K562 (cell line): ENCODE measurements at regions not wholly inside any gene's neighbourhood (a gene's known extent, or its start where the extent isn't known, plus 50 kb on each side); places are given as distances from the start of the nearest gene placed in this dataset.

Experiments used
- BRD4 ChIP-seq: fragments of 200-600 bp; sonication (generic); IDR thresholded peaks from 2 replicates; pipeline ENCODE4 v1.6.1; 2017; ENCODE audit warnings: inconsistent platforms
- C11orf30 ChIP-seq: fragments of 450-650 bp; IDR thresholded peaks from 2 replicates; pipeline ENCODE4 v1.6.1; 2016; ENCODE audit warnings: low read depth, mild to moderate bottlenecking
- CUX1 ChIP-seq: fragments of 200-800 bp; sonication (Bioruptor generic); IDR thresholded peaks from 2 replicates; pipeline ENCODE4 v1.6.1; 2016; ENCODE audit warnings: missing genetic modification characterization, missing compliant biosample characterization
- DPF2 ChIP-seq: fragments of 450-650 bp; IDR thresholded peaks from 2 replicates; pipeline ENCODE4 v1.6.1; 2016
- E2F4 ChIP-seq: sonication (generic); formaldehyde crosslinking; IDR thresholded peaks from 2 replicates; pipeline ENCODE4 v1.8.0; 2022; ENCODE audit warnings: mild to moderate bottlenecking, low read depth, missing genetic modification reagents
- HDAC1 ChIP-seq, 2 experiments: fragments of 450-650 bp; IDR thresholded peaks; 2 replicates each; pipeline ENCODE4 v1.6.1; 2016 to 2017; ENCODE audit warnings: inconsistent platforms in 1 of 2, mild to moderate bottlenecking in 1 of 2, moderate library complexity in 1 of 2
- IRF2 ChIP-seq: sonication (generic); formaldehyde crosslinking; IDR thresholded peaks from 2 replicates; pipeline ENCODE4 v1.8.1; 2022; ENCODE audit warnings: mild to moderate bottlenecking, missing genetic modification reagents
- IRF9 ChIP-seq: fragments of 450-650 bp; IDR thresholded peaks from 2 replicates; pipeline ENCODE4 v1.6.1; 2016; ENCODE audit warnings: missing biosample characterization, missing genetic modification characterization
- KLF1 ChIP-seq: fragments of 450-650 bp; IDR thresholded peaks from 2 replicates; pipeline ENCODE4 v1.6.1; 2016; ENCODE audit warnings: missing genetic modification characterization, missing compliant biosample characterization
- NFXL1 ChIP-seq: fragments of 450-650 bp; formaldehyde crosslinking; IDR thresholded peaks from 2 replicates; pipeline ENCODE4 v1.4.0; 2021; ENCODE audit warnings: mild to moderate bottlenecking
- NR2F6 ChIP-seq: fragments of 450-650 bp; formaldehyde crosslinking; IDR thresholded peaks from 2 replicates; pipeline ENCODE4 v1.4.0; 2020; ENCODE audit warnings: mild to moderate bottlenecking
- POLR2G ChIP-seq: fragments of 200-400 bp; formaldehyde crosslinking; IDR thresholded peaks from 2 replicates; pipeline ENCODE4 v1.6.1; 2017; ENCODE audit warnings: low read depth, mild to moderate bottlenecking, antibody characterized with exemption, low read length, moderate library complexity
- RHOXF2B ChIP-seq: fragments of 250-450 bp; sonication (Bioruptor Pico); conservative IDR thresholded peaks from 2 replicates; pipeline ENCODE4 v1.5.1; 2021
- SIX5 ChIP-seq, 2 experiments: IDR thresholded peaks; 2 replicates each; pipeline ENCODE4 v1.6.1; 2011; ENCODE audit warnings: low read length in 2 of 2, borderline replicate concordance in 1 of 2, low read depth in 1 of 2, mild to moderate bottlenecking in 1 of 2, moderate library complexity in 1 of 2; ENCODE audit not compliant: insufficient read depth in 1 of 2
- STAT5A ChIP-seq: IDR thresholded peaks from 2 replicates; pipeline ENCODE4 v1.6.1; 2012; ENCODE audit warnings: low read length, inconsistent platforms, borderline replicate concordance
- ZC3H11A ChIP-seq: IDR thresholded peaks from 2 replicates; pipeline ENCODE4 v1.6.1; 2012; ENCODE audit warnings: low read depth, low read length, improper control_type of control experiment
- ZNF354B ChIP-seq: fragments of 250-450 bp; sonication (Bioruptor Pico); IDR thresholded peaks from 2 replicates; pipeline ENCODE4 v1.4.0; 2020
- ZNF384 ChIP-seq: IDR thresholded peaks from 2 replicates; pipeline ENCODE4 v1.6.1; 2012; ENCODE audit warnings: low read depth, low read length, improper control_type of control experiment
- ZNF41 ChIP-seq: fragments of 250-450 bp; sonication (Bioruptor Pico); conservative IDR thresholded peaks from 2 replicates; pipeline ENCODE4 v1.4.0; 2020; ENCODE audit warnings: mild to moderate bottlenecking
- ZNF551 ChIP-seq: fragments of 250-450 bp; sonication (Bioruptor Pico); IDR thresholded peaks from 2 replicates; pipeline ENCODE4 v1.5.0; 2021; ENCODE audit warnings: mild to moderate bottlenecking, moderate library complexity
- ZNF655 ChIP-seq: fragments of 250-450 bp; sonication (Bioruptor Pico); IDR thresholded peaks from 2 replicates; pipeline ENCODE4 v1.5.0; 2021

GRCh38 chr6:26158581-26159356, 71.5 kb downstream of the HFE start (continued):
- TF ChIP-seq KLF1 (tag), result 0 out of 2 replicates have a peak, but pooled peaks have one; percentile 41
- no peak for TF ChIP-seq IRF9 (tag)
- TF ChIP-seq SIX5 (IDR thresholded peaks at IDR 0.05; ENCODE audit: borderline replicate concordance in 1 of 2, insufficient read depth in 1 of 2, low read depth in 1 of 2, low read length in 2 of 2), result no peak
- 0 out of 2 replicates have a peak, but pooled peaks have one; percentile 9 for TF ChIP-seq NR2F6 (CRISPR knock-in tag)
- TF ChIP-seq ZNF41 (CRISPR knock-in tag), result no peak
- no peak; the same call in 1 of the 2 replicates for TF ChIP-seq DPF2
- peak; percentile 67 for TF ChIP-seq POLR2G
- no peak for TF ChIP-seq ZNF354B (CRISPR knock-in tag)
- no peak for TF ChIP-seq ZNF655 (CRISPR knock-in tag)
- TF ChIP-seq ZNF384, result no peak
- no peak for TF ChIP-seq C11orf30
- 0 out of 2 replicates have a peak, but pooled peaks have one; percentile 31 for TF ChIP-seq STAT5A
- TF ChIP-seq RHOXF2B (CRISPR knock-in tag), result peak; percentile 4; the same call in 1 of the 2 replicates
- no peak for TF ChIP-seq HDAC1 (IDR thresholded peaks at IDR 0.05)
- no peak for TF ChIP-seq BRD4
- TF ChIP-seq IRF2 (CRISPR knock-in tag), result peak; percentile 31; the same call in 1 of the 2 replicates
- peak; percentile 70 for TF ChIP-seq NFXL1 (CRISPR knock-in tag)
- TF ChIP-seq E2F4, result no peak
- TF ChIP-seq ZC3H11A, result no peak
- no peak for TF ChIP-seq CUX1 (CRISPR knock-in tag)
- TF ChIP-seq ZNF551 (CRISPR knock-in tag), result peak; percentile 81
